ENCODE measurements at regions not wholly inside any gene's neighbourhood (a gene's known extent, or its start where the extent isn't known, plus 50 kb on each side); places are given as distances from the start of the nearest gene placed in this dataset.
"Not testable (repeated sequence)": the region's sequence is repeated elsewhere in the genome, so short reads cannot be mapped to it uniquely, and the experiment has no call there.

GRCh38 chr12:59056966-59057365 lies 136.7 kb upstream of the LRIG3 start:
- ChIA-PET CTCF (no interaction called here), POLR2A (no interaction called here)
- no peak overlapping the region for H3K4me3 ChIP-seq (ENCODE audit: low read depth in 2 of 2, low read length in 2 of 2)
- ATAC-seq (no peak), DNase-seq (ENCODE audit: low read depth, low spot score) (no peak)
- BruUV-seq (replicated peaks): no TSS peak
- no peak overlapping the region for H3K27ac ChIP-seq (ENCODE audit: low read length)
- in situ Hi-C loops (cut with HindIII; ENCODE audit: low pct_unique_long_range_greater_than_20kb, low sequenced_read_pairs): no loop called here
- H3K4me1 ChIP-seq (ENCODE audit: control insufficient read depth, insufficient read depth, low read length): no peaks in the 10 kb centered on the region; the same call in 1 of the 2 replicates
- TF ChIP-seq, protein P1, sequence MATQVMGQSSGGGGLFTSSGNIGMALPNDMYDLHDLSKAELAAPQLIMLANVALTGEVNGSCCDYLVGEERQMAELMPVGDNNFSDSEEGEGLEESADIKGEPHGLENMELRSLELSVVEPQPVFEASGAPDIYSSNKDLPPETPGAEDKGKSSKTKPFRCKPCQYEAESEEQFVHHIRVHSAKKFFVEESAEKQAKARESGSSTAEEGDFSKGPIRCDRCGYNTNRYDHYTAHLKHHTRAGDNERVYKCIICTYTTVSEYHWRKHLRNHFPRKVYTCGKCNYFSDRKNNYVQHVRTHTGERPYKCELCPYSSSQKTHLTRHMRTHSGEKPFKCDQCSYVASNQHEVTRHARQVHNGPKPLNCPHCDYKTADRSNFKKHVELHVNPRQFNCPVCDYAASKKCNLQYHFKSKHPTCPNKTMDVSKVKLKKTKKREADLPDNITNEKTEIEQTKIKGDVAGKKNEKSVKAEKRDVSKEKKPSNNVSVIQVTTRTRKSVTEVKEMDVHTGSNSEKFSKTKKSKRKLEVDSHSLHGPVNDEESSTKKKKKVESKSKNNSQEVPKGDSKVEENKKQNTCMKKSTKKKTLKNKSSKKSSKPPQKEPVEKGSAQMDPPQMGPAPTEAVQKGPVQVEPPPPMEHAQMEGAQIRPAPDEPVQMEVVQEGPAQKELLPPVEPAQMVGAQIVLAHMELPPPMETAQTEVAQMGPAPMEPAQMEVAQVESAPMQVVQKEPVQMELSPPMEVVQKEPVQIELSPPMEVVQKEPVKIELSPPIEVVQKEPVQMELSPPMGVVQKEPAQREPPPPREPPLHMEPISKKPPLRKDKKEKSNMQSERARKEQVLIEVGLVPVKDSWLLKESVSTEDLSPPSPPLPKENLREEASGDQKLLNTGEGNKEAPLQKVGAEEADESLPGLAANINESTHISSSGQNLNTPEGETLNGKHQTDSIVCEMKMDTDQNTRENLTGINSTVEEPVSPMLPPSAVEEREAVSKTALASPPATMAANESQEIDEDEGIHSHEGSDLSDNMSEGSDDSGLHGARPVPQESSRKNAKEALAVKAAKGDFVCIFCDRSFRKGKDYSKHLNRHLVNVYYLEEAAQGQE (IDR thresholded peaks at IDR 0.05; ENCODE audit: insufficient read depth in 1 of 2, low read depth in 2 of 2, low read length in 1 of 2): no peak
- TF ChIP-seq SIN3A (IDR thresholded peaks at IDR 0.05; ENCODE audit: borderline replicate concordance, insufficient read depth, low read depth, low read length) (no peak), CTCF (IDR thresholded peaks at IDR 0.05) (no peak), TCF7L2 (IDR thresholded peaks at IDR 0.05; ENCODE audit: low read depth, low read length) (no peak), POLR2AphosphoS5 (IDR thresholded peaks at IDR 0.05; ENCODE audit: low read depth, low read length) (no peak)
- H3K36me3 ChIP-seq (ENCODE audit: control insufficient read depth, insufficient read depth, low read length): no peaks in the 10 kb centered on the region
- intact Hi-C loops (cut with micrococcal nuclease; ENCODE audit: unreplicated experiment): no loop called here
- no peaks in the 10 kb centered on the region for H3K9me3 ChIP-seq (ENCODE audit: control insufficient read depth, insufficient read depth, low read depth, low read length)
- H3K27me3 ChIP-seq (ENCODE audit: control insufficient read depth, insufficient read depth, low read length): no peaks in the 10 kb centered on the region

DNA sequence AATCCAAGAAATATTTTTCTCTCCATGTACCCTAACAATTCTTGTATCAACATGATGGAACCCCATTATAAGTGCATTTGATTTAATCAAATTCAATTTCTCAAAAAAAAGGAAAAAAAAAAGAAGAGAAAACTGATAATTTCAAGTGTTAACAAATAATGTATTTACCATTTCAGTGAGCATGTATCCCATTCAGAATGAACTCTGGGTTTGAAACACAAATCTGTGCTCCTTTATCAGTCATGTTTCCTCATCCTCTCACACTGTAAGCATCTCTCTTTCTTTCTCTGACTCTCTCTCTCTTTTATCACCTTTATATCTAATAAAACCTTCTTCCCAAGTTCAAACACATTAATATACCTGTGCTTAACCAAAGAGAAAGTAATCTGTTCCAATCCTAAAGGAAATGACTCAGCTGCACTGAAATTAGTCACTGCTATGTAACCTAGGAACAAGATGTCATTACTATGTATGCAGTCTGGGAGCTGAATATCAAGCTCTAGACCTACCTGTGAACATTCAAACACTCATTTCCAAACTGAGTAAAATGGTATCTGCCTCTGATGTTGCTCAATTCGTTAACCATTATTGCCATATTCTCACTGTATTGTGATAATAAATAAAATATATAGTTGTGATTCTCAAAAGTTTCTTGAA lies 135.0 kb upstream of the LRIG3 start:
- no peak for TF ChIP-seq CTCF (IDR thresholded peaks at IDR 0.05)
- no peak for TF ChIP-seq SIN3A (IDR thresholded peaks at IDR 0.05; ENCODE audit: borderline replicate concordance, insufficient read depth, low read depth, low read length)
- TF ChIP-seq TCF7L2 (IDR thresholded peaks at IDR 0.05; ENCODE audit: low read depth, low read length): no peak
- no peak for TF ChIP-seq POLR2AphosphoS5 (IDR thresholded peaks at IDR 0.05; ENCODE audit: low read depth, low read length)
- TF ChIP-seq, protein P1 (IDR thresholded peaks at IDR 0.05; ENCODE audit: insufficient read depth in 1 of 2, low read depth in 2 of 2, low read length in 1 of 2): no peak
- in situ Hi-C loops (cut with HindIII; ENCODE audit: low pct_unique_long_range_greater_than_20kb, low sequenced_read_pairs) (no loop called here), intact Hi-C loops (cut with micrococcal nuclease; ENCODE audit: unreplicated experiment) (no loop called here)
- Histone ChIP-seq H3K27ac (ENCODE audit: low read length) (no peak overlapping the region), H3K4me3 (ENCODE audit: low read depth in 2 of 2, low read length in 2 of 2) (no peak overlapping the region), H3K9me3 (ENCODE audit: control insufficient read depth, insufficient read depth, low read depth, low read length) (no peaks in the 10 kb centered on the region), H3K27me3 (ENCODE audit: control insufficient read depth, insufficient read depth, low read length) (no peaks in the 10 kb centered on the region), H3K4me1 (ENCODE audit: control insufficient read depth, insufficient read depth, low read length) (no peaks in the 10 kb centered on the region; the same call in 1 of the 2 replicates), H3K36me3 (ENCODE audit: control insufficient read depth, insufficient read depth, low read length) (no peaks in the 10 kb centered on the region; the same call in 1 of the 2 replicates)
- DNase-seq (ENCODE audit: low read depth, low spot score) (peak; percentile 85), ATAC-seq (peak; percentile 96)
- no TSS peak for BruUV-seq (replicated peaks)
- ChIA-PET CTCF (no interaction called here), POLR2A (no interaction called here)

- in situ Hi-C loops (cut with HindIII; ENCODE audit: low pct_unique_long_range_greater_than_20kb, low sequenced_read_pairs); H3K27me3 ChIP-seq (ENCODE audit: control insufficient read depth, insufficient read depth, low read length); H3K4me1 ChIP-seq (ENCODE audit: control insufficient read depth, insufficient read depth, low read length); DNase-seq (ENCODE audit: low read depth, low spot score); CTCF ChIA-PET; H3K9me3 ChIP-seq (ENCODE audit: control insufficient read depth, insufficient read depth, low read depth, low read length); intact Hi-C loops (cut with micrococcal nuclease; ENCODE audit: unreplicated experiment); H3K36me3 ChIP-seq (ENCODE audit: control insufficient read depth, insufficient read depth, low read length); ATAC-seq; H3K4me3 ChIP-seq (ENCODE audit: low read depth in 2 of 2, low read length in 2 of 2); POLR2A ChIA-PET; H3K27ac ChIP-seq (ENCODE audit: low read length); BruUV-seq (replicated peaks): not testable (repeated sequence)
Observed at GRCh38 chr12:59053266-59053899, 133.1 kb upstream of the LRIG3 start.
